Heart left ventricle (tissue), 16 donors: ENCODE measurements at regions not wholly inside any gene's neighbourhood (a gene's known extent, or its start where the extent isn't known, plus 50 kb on each side); places are given as distances from the start of the nearest gene placed in this dataset.

Experiments used
- ATAC-seq, 4 donors: fragments of 200-7000 bp; cut with Tn5 transposase; one replicate each; pipeline ENCODE4 v1.9.1; 2020 to 2022; ENCODE audit warnings: moderate library complexity in 4 of 4, mild to moderate bottlenecking in 3 of 4, moderate number of reproducible peaks in 1 of 4
- DNase-seq, 5 donors: peaks; one replicate each; pipeline ENCODE4 v3.0.0-alpha.2; 2020
- H3K27ac ChIP-seq, 12 donors: fragments of 200-600 bp; sonication (generic) in 4 of 12; one replicate each; pipeline versions ENCODE4 v1.5.0 to v1.8.0; 2016 to 2022; ENCODE audit warnings: mild to moderate bottlenecking in 2 of 12
- H3K27me3 ChIP-seq, 9 donors: fragments of 200-600 bp; sonication (generic) in 2 of 9; one replicate each; pipeline versions ENCODE4 v1.5.1 to v1.8.0; 2016 to 2022; ENCODE audit warnings: mild to moderate bottlenecking in 3 of 9
- H3K36me3 ChIP-seq, 9 donors: fragments of 200-600 bp; sonication (generic) in 2 of 9; one replicate each; pipeline versions ENCODE4 v1.5.0 to v1.8.0; 2018 to 2022; ENCODE audit warnings: mild to moderate bottlenecking in 2 of 9
- H3K4me1 ChIP-seq, 12 donors: fragments of 200-600 bp; sonication (generic) in 4 of 12; one replicate each; pipeline versions ENCODE4 v1.5.0 to v1.8.0; 2016 to 2022; ENCODE audit warnings: mild to moderate bottlenecking in 3 of 12
- H3K4me3 ChIP-seq, 12 donors: fragments of 200-600 bp; sonication (generic) in 4 of 12; one replicate each; pipeline versions ENCODE4 v1.5.0 to v1.8.0; 2017 to 2022; ENCODE audit warnings: mild to moderate bottlenecking in 9 of 12, moderate library complexity in 4 of 12
- H3K9me3 ChIP-seq, 12 donors: fragments of 200-600 bp; sonication (generic) in 4 of 12; one replicate each; pipeline versions ENCODE4 v1.5.0 to v1.8.0; 2016 to 2022; ENCODE audit warnings: mild to moderate bottlenecking in 1 of 12
- POLR2A ChIP-seq, 2 donors: fragments of 450-650 bp; IDR thresholded peaks; one replicate each; pipeline ENCODE4 v1.6.1; 2017; ENCODE audit warnings: antibody characterized with exemption in 2 of 2, mild to moderate bottlenecking in 2 of 2, moderate library complexity in 2 of 2
- WGBS, 4 donors: extraction: QIAGEN DNeasy Blood & Tissue Kit in 2 of 4; methylation state at CpG; one replicate each; pipeline versions ENCODE4 v1.1.5 to v1.1.7; 2013 to 2018; 5-methylcytosine and 5-hydroxymethylcytosine counted together
- intact Hi-C, 10 donors: fragments of 100-400 bp; cut with DNase I; formaldehyde crosslinking; loops; one replicate each; pipeline versions ENCODE4 v1.11.1 to v1.14.2; 2022
- TF ChIP-seq, protein P1 (sequence below), 12 donors: fragments of 200-600 bp; sonication (generic) in 4 of 12; IDR thresholded peaks; one replicate each; pipeline versions ENCODE4 v1.5.0 to v1.8.0; 2018 to 2022; ENCODE audit warnings: antibody characterized with exemption in 12 of 12, mild to moderate bottlenecking in 5 of 12
- donor health status: ischemic (EF 13 %, LVEDD 7.1; RV severe dilation, severe dysfunction).
- donor health status: healthy with polysubstance abuse.
- donor health status: DM: no; HTN: yes; CAD: no.
- donor health status: DM: no; HTN: no; CAD: no.
- donor health status: ischemic (EF 25% LVEDD 6.9; RV normal size, moderate dysfunction).
- donor health status: ischemic (EF 25% LVEDD 5.7; RV mildly dilated, moderate dysfunction).
- donor health status: healthy.
- donor health status: DM: yes; HTN: yes; CAD: no.
- donor health status: ischemic (EF 35%, LVEDD 5.7; RV mildly dilated, moderate dysfunction).
- donor health status: nonischemic (EF 11% LVEDD 7.7; RV severe dilation, severe dysfunction).
- donor health status: DM: yes; HTN: yes; CAD: no.
- donor health status: PGD.
- donor health status: ischemic (EF 29% LVEDD 5.4; RV normal size, mild dysfunction).
- donor health status: nonischemic (EF 23%, LVEDD 6.1; RV moderate dilation, normal function).

DNA sequence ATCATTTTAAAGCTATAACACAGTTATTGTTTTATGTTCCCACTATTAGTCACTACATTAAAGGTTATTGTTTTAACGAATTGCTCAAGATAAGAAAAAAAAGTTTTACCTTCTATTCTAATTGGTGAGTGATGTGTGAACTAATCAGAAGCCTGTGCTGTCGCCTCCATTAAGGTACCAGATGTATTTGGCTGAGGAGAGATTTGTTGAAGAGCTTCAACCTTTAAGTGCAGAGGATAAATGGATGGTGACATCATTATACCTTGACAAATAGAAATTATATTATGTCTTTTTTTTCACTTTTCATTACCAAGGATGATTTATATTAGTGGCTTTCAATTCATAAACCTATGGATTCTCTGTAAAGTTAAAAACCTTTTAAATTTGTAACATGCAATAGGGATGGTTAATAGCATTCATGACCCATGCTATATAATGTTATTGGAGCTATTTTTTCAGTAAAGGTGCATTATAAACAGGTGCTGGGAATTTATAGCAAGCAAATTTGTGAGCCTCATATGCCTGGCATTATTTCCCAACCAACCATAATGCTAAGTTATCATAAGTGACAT lies 97.0 kb upstream of the NPVF start:
- Histone ChIP-seq H3K27me3 (peaks cover 0 to 9% (median 0%) of the 10 kb centered on the region in 9 donors), H3K27ac (no peak overlapping the region), H3K9me3 (no peaks in the 10 kb centered on the region), H3K36me3 (no peaks in the 10 kb centered on the region), H3K4me1 (no peaks in the 10 kb centered on the region), H3K4me3 (no peak overlapping the region)
- WGBS, 4 donors: 73 to 88% (median 78%) methylated on average over 2 of the region's 2 CpGs
- ATAC-seq (no peak), DNase-seq (no peak)
- intact Hi-C loops: no loop called here
- no peak for TF ChIP-seq POLR2A (IDR thresholded peaks at IDR 0.05)
- TF ChIP-seq, protein P1, sequence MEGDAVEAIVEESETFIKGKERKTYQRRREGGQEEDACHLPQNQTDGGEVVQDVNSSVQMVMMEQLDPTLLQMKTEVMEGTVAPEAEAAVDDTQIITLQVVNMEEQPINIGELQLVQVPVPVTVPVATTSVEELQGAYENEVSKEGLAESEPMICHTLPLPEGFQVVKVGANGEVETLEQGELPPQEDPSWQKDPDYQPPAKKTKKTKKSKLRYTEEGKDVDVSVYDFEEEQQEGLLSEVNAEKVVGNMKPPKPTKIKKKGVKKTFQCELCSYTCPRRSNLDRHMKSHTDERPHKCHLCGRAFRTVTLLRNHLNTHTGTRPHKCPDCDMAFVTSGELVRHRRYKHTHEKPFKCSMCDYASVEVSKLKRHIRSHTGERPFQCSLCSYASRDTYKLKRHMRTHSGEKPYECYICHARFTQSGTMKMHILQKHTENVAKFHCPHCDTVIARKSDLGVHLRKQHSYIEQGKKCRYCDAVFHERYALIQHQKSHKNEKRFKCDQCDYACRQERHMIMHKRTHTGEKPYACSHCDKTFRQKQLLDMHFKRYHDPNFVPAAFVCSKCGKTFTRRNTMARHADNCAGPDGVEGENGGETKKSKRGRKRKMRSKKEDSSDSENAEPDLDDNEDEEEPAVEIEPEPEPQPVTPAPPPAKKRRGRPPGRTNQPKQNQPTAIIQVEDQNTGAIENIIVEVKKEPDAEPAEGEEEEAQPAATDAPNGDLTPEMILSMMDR (IDR thresholded peaks at IDR 0.05): no peak

DNA sequence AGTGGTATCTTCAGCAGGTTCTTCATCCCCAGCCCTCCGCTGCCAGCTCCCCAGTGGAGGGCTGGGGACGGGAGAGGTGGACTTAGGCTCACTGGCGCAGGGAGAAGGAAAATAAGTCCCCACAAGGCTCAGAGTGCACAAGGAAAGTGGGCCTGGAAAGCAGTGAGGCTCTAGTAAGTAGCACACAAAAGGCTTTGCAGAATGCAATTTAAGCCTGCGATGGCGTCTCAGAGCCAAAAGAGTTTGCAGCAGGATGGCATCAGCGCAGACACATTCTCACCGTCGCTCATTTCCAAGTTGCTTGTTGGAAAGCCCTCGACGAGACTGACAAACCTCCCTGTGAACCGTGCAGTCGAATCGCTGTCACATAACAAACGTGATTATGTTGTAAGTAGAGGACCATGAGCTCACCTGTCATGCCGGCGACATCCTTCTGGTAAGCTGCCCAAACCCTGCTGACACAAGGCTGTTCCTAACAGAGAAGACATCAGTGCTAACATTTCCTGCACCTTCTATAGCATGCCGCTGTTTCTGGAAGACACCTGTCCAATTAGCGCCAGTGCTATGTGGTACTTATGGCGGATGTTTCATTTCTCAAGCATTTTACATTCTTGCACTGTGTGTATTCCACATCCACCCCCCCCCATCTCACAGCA lies 98.3 kb upstream of the NPVF start:
- no peak overlapping the region for H3K4me3 ChIP-seq
- ATAC-seq (no peak), DNase-seq (no peak)
- H3K4me1 ChIP-seq: no peaks in the 10 kb centered on the region
- peaks cover 0 to 8% (median 0%) of the 10 kb centered on the region in 9 donors for H3K27me3 ChIP-seq
- TF ChIP-seq, protein P1 (IDR thresholded peaks at IDR 0.05): no peak
- TF ChIP-seq POLR2A (IDR thresholded peaks at IDR 0.05): no peak
- intact Hi-C loops: no loop called here
- no peaks in the 10 kb centered on the region for H3K9me3 ChIP-seq
- WGBS, 4 donors: 93 to 96% (median 94%) methylated on average over 19 of the region's 19 CpGs
- no peaks in the 10 kb centered on the region for H3K36me3 ChIP-seq
- no peak overlapping the region for H3K27ac ChIP-seq

- ATAC-seq: no peak
- Histone ChIP-seq H3K4me1 (no peaks in the 10 kb centered on the region), H3K27me3 (peaks cover 0 to 5% (median 0%) of the 10 kb centered on the region in 9 donors), H3K4me3 (no peak overlapping the region), H3K27ac (no peak overlapping the region), H3K9me3 (no peaks in the 10 kb centered on the region), H3K36me3 (no peaks in the 10 kb centered on the region)
- no peak for DNase-seq
- 89 to 96% (median 93%) methylated on average over 2 of the region's 2 CpGs for WGBS, 4 donors
- intact Hi-C loops: no loop called here
- TF ChIP-seq, protein P1 (IDR thresholded peaks at IDR 0.05): no peak
- TF ChIP-seq POLR2A (IDR thresholded peaks at IDR 0.05): no peak
Measured at GRCh38 chr7:25329815-25330214, 101.5 kb upstream of the NPVF start.

DNA sequence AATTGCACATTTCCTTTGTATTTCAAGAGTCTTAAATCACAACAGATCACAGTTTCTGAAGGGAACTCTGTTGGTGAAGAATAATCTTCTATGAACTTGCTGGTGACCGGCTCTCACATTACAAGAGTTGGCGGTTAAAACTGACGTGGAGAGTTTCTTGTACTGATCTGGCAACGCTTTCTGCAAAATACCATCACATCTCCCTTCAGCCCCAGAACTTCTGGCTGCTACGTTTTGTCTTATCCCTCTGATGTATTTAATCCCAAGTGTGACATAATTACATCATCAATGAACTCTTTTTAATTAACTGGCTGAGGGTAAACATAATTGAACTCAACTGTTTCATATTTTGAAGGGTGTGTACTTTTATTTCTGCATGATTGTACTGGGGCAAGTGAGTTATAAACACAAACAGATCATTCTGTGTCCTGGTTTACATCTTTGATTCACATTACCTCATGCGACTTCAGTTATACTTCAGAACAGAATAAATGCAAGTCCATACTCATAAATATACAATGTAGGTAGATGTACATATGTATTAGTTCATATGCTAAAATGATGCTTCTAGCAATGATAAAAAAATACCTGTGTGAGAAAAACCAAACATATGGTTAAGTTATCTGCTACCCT lies 105.1 kb upstream of the NPVF start:
- 78 to 88% (median 83%) methylated on average over 6 of the region's 6 CpGs for WGBS, 4 donors
- ATAC-seq (no peak), DNase-seq (no peak)
- TF ChIP-seq, protein P1 (IDR thresholded peaks at IDR 0.05): no peak
- TF ChIP-seq POLR2A (IDR thresholded peaks at IDR 0.05): no peak
- Histone ChIP-seq H3K9me3 (peaks cover 0 to 3% (median 0%) of the 10 kb centered on the region in 12 donors), H3K27me3 (no peaks in the 10 kb centered on the region), H3K36me3 (no peaks in the 10 kb centered on the region), H3K4me1 (no peaks in the 10 kb centered on the region), H3K27ac (no peak overlapping the region), H3K4me3 (no peak overlapping the region)
- intact Hi-C loops: no loop called here
